Loucy (cell line): ENCODE measurements at regions not wholly inside any gene's neighbourhood (a gene's known extent, or its start where the extent isn't known, plus 50 kb on each side); places are given as distances from the start of the nearest gene placed in this dataset.

Experiments
- H2AFZ ChIP-seq: fragments of 200-600 bp; sonication (generic); 2 replicates; pipeline ENCODE4 v1.6.0; 2016; ENCODE audit warnings: antibody characterized with exemption, mild to moderate bottlenecking, low read length, moderate library complexity
- H3F3A ChIP-seq: fragments of 200-600 bp; 2 replicates; pipeline ENCODE4 v1.6.0; 2016; ENCODE audit warnings: antibody characterized with exemption, low read depth, mild to moderate bottlenecking
- H3K27me3 ChIP-seq: fragments of 200-600 bp; sonication (generic); 2 replicates; pipeline ENCODE4 v1.6.1; 2014; ENCODE audit warnings: low read length, mild to moderate bottlenecking; ENCODE audit not compliant: insufficient read depth, poor library complexity, severe bottlenecking
- H3K36me3 ChIP-seq: fragments of 200-600 bp; sonication (generic); 2 replicates; pipeline ENCODE4 v1.6.1; 2016; ENCODE audit warnings: low read length; ENCODE audit not compliant: insufficient read depth
- H3K4me1 ChIP-seq: fragments of 200-600 bp; sonication (generic); 2 replicates; pipeline ENCODE4 v1.5.1; 2014; ENCODE audit warnings: low read length, mild to moderate bottlenecking; ENCODE audit not compliant: insufficient read depth, poor library complexity, severe bottlenecking
- H3K4me2 ChIP-seq: fragments of 200-600 bp; sonication (generic); 2 replicates; pipeline ENCODE4 v1.6.0; 2014; ENCODE audit warnings: antibody characterized with exemption, low read length, low read depth, mild to moderate bottlenecking; ENCODE audit not compliant: poor library complexity, severe bottlenecking
- H3K4me3 ChIP-seq: fragments of 200-600 bp; sonication (generic); 2 replicates; pipeline ENCODE4 v1.5.1; 2014; ENCODE audit warnings: low read length, mild to moderate bottlenecking, mixed read lengths; ENCODE audit not compliant: poor library complexity, severe bottlenecking
- H3K79me2 ChIP-seq: fragments of 200-600 bp; sonication (generic); 2 replicates; pipeline ENCODE4 v1.6.1; 2014; ENCODE audit warnings: low read length; ENCODE audit not compliant: insufficient read depth
- H3K9ac ChIP-seq: fragments of 200-600 bp; sonication (generic); 2 replicates; pipeline ENCODE4 v1.6.0; 2014; ENCODE audit warnings: mild to moderate bottlenecking, low read depth, low read length, moderate library complexity; ENCODE audit not compliant: poor library complexity, severe bottlenecking
- H3K9me2 ChIP-seq: fragments of 200-600 bp; sonication (generic); replicated peaks from 2 replicates; pipeline ENCODE4 v1.6.1; 2016; ENCODE audit warnings: low read depth, low read length, mixed read lengths
- H3K9me3 ChIP-seq: fragments of 200-600 bp; sonication (generic); 2 replicates; pipeline ENCODE4 v1.6.1; 2014; ENCODE audit warnings: mild to moderate bottlenecking, antibody characterized with exemption, low read length, low read depth; ENCODE audit not compliant: insufficient read depth
- H4K20me1 ChIP-seq: fragments of 200-600 bp; sonication (generic); 2 replicates; pipeline ENCODE4 v1.6.0; 2014; ENCODE audit warnings: antibody characterized with exemption, low read length, mild to moderate bottlenecking; ENCODE audit not compliant: insufficient read depth, poor library complexity, severe bottlenecking
- EZH2phosphoT487 ChIP-seq: fragments of 200-600 bp; IDR thresholded peaks from 2 replicates; pipeline ENCODE4 v1.6.1; 2018; ENCODE audit warnings: antibody characterized with exemption, mild to moderate bottlenecking, moderate library complexity, borderline replicate concordance
- TF ChIP-seq, protein P1 (sequence below): fragments of 200-600 bp; sonication (generic); conservative IDR thresholded peaks from 2 replicates; pipeline ENCODE4 v1.5.1; 2014; ENCODE audit warnings: mild to moderate bottlenecking, antibody characterized with exemption, low read length

DNA sequence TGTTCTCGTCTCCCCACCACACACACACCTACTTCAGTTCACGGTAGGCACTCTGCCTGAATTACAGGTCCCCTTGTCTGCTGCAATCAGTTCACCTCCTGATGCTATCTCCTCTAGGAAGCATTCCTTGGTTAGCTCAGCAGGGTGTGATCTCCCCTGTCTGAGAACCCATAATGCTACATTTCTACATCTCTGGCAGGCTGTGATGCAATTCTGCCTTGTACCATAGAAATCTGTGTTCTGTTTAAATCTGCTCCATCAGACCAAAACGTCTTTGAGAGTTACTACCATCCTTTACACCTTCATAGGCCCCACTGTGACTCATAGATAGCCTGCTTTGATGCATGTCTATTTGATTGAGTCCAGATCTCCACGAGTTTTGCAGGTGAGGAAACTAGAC, 103.9 kb downstream of the TTC32 start:
- no peak overlapping the region for H2AFZ ChIP-seq
- no peaks in the 10 kb centered on the region for H3K27me3 ChIP-seq
- no peak overlapping the region for H3K4me3 ChIP-seq
- H3K4me1 ChIP-seq: no peaks in the 10 kb centered on the region
- H3F3A ChIP-seq: no peaks in the 10 kb centered on the region
- H3K9me2 ChIP-seq: no peaks in the 10 kb centered on the region
- TF ChIP-seq, protein P1, sequence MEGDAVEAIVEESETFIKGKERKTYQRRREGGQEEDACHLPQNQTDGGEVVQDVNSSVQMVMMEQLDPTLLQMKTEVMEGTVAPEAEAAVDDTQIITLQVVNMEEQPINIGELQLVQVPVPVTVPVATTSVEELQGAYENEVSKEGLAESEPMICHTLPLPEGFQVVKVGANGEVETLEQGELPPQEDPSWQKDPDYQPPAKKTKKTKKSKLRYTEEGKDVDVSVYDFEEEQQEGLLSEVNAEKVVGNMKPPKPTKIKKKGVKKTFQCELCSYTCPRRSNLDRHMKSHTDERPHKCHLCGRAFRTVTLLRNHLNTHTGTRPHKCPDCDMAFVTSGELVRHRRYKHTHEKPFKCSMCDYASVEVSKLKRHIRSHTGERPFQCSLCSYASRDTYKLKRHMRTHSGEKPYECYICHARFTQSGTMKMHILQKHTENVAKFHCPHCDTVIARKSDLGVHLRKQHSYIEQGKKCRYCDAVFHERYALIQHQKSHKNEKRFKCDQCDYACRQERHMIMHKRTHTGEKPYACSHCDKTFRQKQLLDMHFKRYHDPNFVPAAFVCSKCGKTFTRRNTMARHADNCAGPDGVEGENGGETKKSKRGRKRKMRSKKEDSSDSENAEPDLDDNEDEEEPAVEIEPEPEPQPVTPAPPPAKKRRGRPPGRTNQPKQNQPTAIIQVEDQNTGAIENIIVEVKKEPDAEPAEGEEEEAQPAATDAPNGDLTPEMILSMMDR: no peak
- TF ChIP-seq EZH2phosphoT487: no peak
- H3K4me2 ChIP-seq: no peak overlapping the region
- no peaks in the 10 kb centered on the region for H4K20me1 ChIP-seq
- no peaks in the 10 kb centered on the region for H3K79me2 ChIP-seq
- no peak overlapping the region for H3K9ac ChIP-seq
- no peaks in the 10 kb centered on the region; the same call in 1 of the 2 replicates for H3K9me3 ChIP-seq
- H3K36me3 ChIP-seq: no peaks in the 10 kb centered on the region

DNA sequence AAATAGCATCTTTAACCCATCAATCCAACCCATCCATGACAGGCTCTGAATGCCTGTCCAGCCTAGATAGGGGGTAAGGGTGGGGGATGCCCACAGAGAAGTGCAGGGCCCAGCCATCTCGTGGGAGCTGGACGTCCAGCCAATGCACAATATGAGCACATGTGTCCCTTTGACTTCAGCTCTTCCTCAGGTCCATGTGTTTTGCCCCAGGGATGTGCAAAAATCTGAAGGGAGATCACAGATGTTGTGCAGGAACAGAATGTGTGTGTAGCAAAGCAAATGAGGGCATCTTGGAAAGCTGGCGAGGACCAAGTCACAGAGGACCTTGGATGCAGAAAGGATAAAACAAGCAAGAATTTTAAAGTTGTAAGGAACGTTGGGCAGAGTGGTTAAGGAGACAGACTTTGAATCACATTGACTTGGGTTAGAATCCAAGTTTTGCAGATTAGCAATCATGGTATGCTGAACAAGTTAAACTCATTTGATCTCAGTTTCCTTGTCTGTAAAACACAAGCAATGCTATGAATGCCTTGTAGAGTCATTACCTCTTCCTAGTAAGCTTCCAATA, 104.5 kb downstream of the TTC32 start:
- Histone ChIP-seq H3K4me2 (no peak overlapping the region), H2AFZ (no peak overlapping the region), H3K4me3 (no peak overlapping the region), H3K4me1 (no peaks in the 10 kb centered on the region), H3K9me2 (no peaks in the 10 kb centered on the region), H3F3A (no peaks in the 10 kb centered on the region), H3K9ac (no peak overlapping the region), H3K9me3 (no peaks in the 10 kb centered on the region; the same call in 1 of the 2 replicates), H3K79me2 (no peaks in the 10 kb centered on the region), H4K20me1 (no peaks in the 10 kb centered on the region), H3K27me3 (no peaks in the 10 kb centered on the region), H3K36me3 (no peaks in the 10 kb centered on the region)
- no peak for TF ChIP-seq EZH2phosphoT487
- TF ChIP-seq, protein P1: no peak

DNA sequence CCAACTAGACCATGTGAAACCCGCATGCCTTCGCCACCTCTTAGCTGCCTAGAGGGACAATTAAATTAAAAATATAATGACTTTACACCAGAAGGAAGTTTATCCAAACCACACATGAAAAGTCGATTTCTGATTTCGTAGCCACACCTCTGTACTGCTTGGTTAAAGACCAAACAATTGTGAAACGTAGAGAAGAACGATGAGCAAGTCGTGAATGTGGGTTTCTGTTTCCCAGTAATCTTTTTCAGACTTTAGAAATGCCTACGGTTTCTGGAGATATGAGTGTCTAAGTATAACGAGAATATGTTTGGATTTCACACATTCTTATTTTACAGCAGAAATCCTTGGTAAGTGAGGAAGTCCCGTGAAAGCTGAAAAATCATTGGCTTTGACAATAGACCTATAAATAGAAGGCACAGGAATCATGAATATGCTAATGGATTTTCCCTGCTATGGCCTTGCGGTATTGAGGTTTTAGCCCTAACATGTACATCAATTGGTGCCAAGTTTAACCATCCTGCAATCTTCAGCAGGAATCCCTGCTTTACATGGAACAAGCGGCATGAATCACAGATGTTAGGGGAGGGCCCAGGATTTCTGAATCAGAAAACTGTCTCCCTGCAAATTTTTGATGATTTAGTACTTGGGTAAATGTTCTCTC, 105.6 kb downstream of the TTC32 start:
- no peak for TF ChIP-seq EZH2phosphoT487
- TF ChIP-seq, protein P1: no peak
- no peaks in the 10 kb centered on the region for H3K27me3 ChIP-seq
- no peaks in the 10 kb centered on the region; the same call in 1 of the 2 replicates for H3K9me3 ChIP-seq
- no peaks in the 10 kb centered on the region for H4K20me1 ChIP-seq
- H3K79me2 ChIP-seq: no peaks in the 10 kb centered on the region
- H3K4me2 ChIP-seq: no peak overlapping the region
- no peak overlapping the region for H2AFZ ChIP-seq
- no peaks in the 10 kb centered on the region for H3F3A ChIP-seq
- no peaks in the 10 kb centered on the region for H3K9me2 ChIP-seq
- no peak overlapping the region for H3K9ac ChIP-seq
- no peaks in the 10 kb centered on the region for H3K4me1 ChIP-seq
- no peak overlapping the region for H3K4me3 ChIP-seq
- no peaks in the 10 kb centered on the region for H3K36me3 ChIP-seq
